ENCODE measurements at regions not wholly inside any gene's neighbourhood (a gene's known extent, or its start where the extent isn't known, plus 50 kb on each side); places are given as distances from the start of the nearest gene placed in this dataset.

- DNase-seq (ENCODE audit: low spot score): no peak
These were observed 55.4 kb upstream of the SCEL start for GRCh38 chr13:77480066-77480465.

- DNase-seq (ENCODE audit: low spot score): no peak
These were observed 56.2 kb upstream of the SCEL start for GRCh38 chr13:77479326-77479725.

GRCh38 chr13:77477299-77477848 lies 58.1 kb upstream of the SCEL start:
- DNase-seq (ENCODE audit: low spot score): no peak

- no peak for DNase-seq (ENCODE audit: low spot score)
These were observed 59.0 kb upstream of the SCEL start for GRCh38 chr13:77476456-77476855.

GRCh38 chr13:77475345-77476084 lies 60.0 kb upstream of the SCEL start:
- DNase-seq (ENCODE audit: low spot score): no peak

GRCh38 chr13:77470986-77471385 lies 64.5 kb upstream of the SCEL start:
- no peak for DNase-seq (ENCODE audit: low spot score)

GRCh38 chr13:77466753-77467422 lies 68.6 kb upstream of the SCEL start:
- no peak for DNase-seq (ENCODE audit: low spot score)

GRCh38 chr13:77465603-77466195 lies 69.8 kb upstream of the SCEL start:
- DNase-seq (ENCODE audit: low spot score): no peak

- DNase-seq (ENCODE audit: low spot score): peak; percentile 62
These were observed 75.3 kb upstream of the SCEL start for GRCh38 chr13:77460195-77460594.

- no peak for DNase-seq (ENCODE audit: low spot score)
These were observed 75.9 kb upstream of the SCEL start for GRCh38 chr13:77459592-77459991.

- DNase-seq (ENCODE audit: low spot score): no peak
These were observed 76.8 kb upstream of the SCEL start for GRCh38 chr13:77458736-77459135.

GRCh38 chr13:77457966-77458365 lies 77.5 kb upstream of the SCEL start:
- DNase-seq (ENCODE audit: low spot score): no peak

- no peak for DNase-seq (ENCODE audit: low spot score)
These were observed 79.2 kb upstream of the SCEL start for GRCh38 chr13:77456271-77456670.

- DNase-seq (ENCODE audit: low spot score): no peak
These were observed 86.2 kb upstream of the SCEL start for GRCh38 chr13:77449265-77449664.

- DNase-seq (ENCODE audit: low spot score): peak; percentile 52
These were observed 86.8 kb upstream of the SCEL start for GRCh38 chr13:77448689-77449088.

GRCh38 chr13:77443511-77443910 lies 92.0 kb upstream of the SCEL start:
- DNase-seq (ENCODE audit: low spot score): no peak

GRCh38 chr13:77437267-77437666 lies 98.2 kb upstream of the SCEL start:
- no peak for DNase-seq (ENCODE audit: low spot score)

GRCh38 chr13:77434289-77434688 lies 101.2 kb upstream of the SCEL start:
- DNase-seq (ENCODE audit: low spot score): no peak

GRCh38 chr13:77431449-77431848 lies 104.1 kb upstream of the SCEL start:
- no peak for DNase-seq (ENCODE audit: low spot score)

GRCh38 chr13:77430377-77430951 lies 103.6 kb upstream of the MYCBP2 start:
- DNase-seq (ENCODE audit: low spot score): no peak

- peak; percentile 32 for DNase-seq (ENCODE audit: low spot score)
These were observed 102.6 kb upstream of the MYCBP2 start for GRCh38 chr13:77429320-77430142.

- no peak for DNase-seq (ENCODE audit: low spot score)
These were observed 98.8 kb upstream of the MYCBP2 start for GRCh38 chr13:77425705-77426104.
